ENCODE measurements at regions not wholly inside any gene's neighbourhood (a gene's known extent, or its start where the extent isn't known, plus 50 kb on each side); places are given as distances from the start of the nearest gene placed in this dataset.

DNA sequence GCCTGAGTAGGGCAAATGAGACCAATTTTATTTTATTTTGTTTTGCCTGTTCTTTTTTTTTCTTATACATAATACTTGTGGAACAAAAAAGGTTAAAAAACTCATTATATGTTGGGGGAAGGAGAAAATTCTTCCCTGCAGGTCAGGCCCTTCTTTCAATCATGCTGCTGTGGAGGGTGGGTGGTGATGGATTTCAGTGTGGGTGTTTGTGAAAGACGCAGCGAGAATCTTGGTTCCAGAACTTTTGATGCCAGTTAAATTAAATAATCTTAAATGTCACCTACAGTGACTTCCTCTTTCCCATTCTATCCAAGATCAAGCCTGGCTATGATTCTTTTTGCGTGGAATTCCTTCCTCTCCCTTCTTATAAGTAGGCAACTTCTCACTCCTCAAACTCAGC, 595.8 kb upstream of the EEF2KMT start:
- Histone ChIP-seq H3K4me1 (ENCODE audit: insufficient read depth, low read length) (no peaks in the 10 kb centered on the region), H3K9ac (ENCODE audit: low read depth, low read length) (no peak overlapping the region), H3K36me3 (ENCODE audit: insufficient read depth, low read length) (no peaks in the 10 kb centered on the region), H3K9me3 (ENCODE audit: control insufficient read depth, insufficient read depth, low read length) (no peaks in the 10 kb centered on the region)

DNA sequence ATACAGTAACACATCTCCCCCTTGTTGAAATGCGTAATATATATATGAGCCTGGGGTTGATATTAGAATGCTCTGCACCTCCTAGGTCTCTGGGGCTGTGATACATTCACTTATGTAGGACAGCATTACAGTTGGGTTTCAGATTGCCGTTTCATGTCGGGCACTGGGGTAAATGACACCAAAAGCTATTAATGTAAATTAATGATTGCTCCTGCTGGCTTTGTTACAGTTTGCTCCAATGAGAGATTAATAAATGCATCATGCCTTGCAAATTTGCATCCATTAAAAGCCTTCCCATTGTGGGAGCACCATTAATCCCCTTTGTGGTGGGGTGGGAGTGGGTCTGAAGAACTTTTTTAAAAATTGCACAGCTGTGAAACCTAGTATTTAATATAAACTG, 584.4 kb upstream of the EEF2KMT start:
- Histone ChIP-seq H3K9me3 (ENCODE audit: control insufficient read depth, insufficient read depth, low read length) (no peaks in the 10 kb centered on the region), H3K4me1 (ENCODE audit: insufficient read depth, low read length) (no peaks in the 10 kb centered on the region), H3K36me3 (ENCODE audit: insufficient read depth, low read length) (no peaks in the 10 kb centered on the region), H3K9ac (ENCODE audit: low read depth, low read length) (no peak overlapping the region)

GRCh38 chr16:5678371-5678770, 580.8 kb upstream of the EEF2KMT start:
- H3K9me3 ChIP-seq (ENCODE audit: control insufficient read depth, insufficient read depth, low read length) = no peaks in the 10 kb centered on the region
- H3K36me3 ChIP-seq (ENCODE audit: insufficient read depth, low read length) = no peaks in the 10 kb centered on the region
- no peaks in the 10 kb centered on the region for H3K4me1 ChIP-seq (ENCODE audit: insufficient read depth, low read length)
- no peak overlapping the region for H3K9ac ChIP-seq (ENCODE audit: low read depth, low read length)

DNA sequence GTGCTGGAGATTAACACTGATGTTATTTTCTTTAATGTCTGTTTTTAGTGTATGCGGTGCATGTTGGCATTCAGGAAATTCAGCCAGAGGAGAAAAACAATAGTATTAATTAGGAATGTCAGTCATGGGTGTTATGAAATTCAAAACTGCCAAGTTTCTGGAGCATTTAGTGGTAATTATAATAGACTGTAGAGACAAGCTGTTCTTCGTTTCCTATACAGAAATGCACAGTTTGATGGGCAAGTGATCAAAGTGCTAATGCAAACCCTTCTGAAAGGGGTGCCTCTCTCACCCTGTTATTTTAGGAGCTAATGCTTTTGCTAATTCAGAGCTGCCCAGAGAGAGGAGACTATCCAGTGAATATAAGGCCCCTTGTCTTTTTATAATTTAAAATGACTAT, 573.8 kb upstream of the EEF2KMT start:
- H3K36me3 ChIP-seq (ENCODE audit: insufficient read depth, low read length) = no peaks in the 10 kb centered on the region
- H3K9ac ChIP-seq (ENCODE audit: low read depth, low read length) = no peak overlapping the region
- peaks cover 8% of the 10 kb centered on the region; the same call in 1 of the 2 replicates for H3K4me1 ChIP-seq (ENCODE audit: insufficient read depth, low read length)
- no peaks in the 10 kb centered on the region for H3K9me3 ChIP-seq (ENCODE audit: control insufficient read depth, insufficient read depth, low read length)

DNA sequence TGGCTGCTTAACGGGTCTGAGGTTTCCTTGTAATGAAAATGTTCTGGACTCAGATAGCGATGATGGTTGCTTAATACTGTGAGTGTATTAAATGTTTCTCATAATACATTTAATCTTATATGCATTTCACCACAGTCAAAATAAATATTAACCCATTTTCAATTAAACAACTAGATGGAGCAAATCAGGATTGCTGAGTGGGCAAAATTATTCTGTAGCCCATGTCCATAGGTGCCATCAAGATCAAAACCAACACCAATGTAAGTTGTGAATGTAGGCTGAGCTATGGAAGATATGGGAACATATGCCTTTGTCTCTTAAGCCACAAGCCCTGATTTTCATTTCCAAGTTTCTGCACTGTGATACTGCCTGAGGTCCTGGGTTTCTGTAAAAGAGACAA, 572.6 kb upstream of the EEF2KMT start:
- H3K9ac ChIP-seq (ENCODE audit: low read depth, low read length) = no peak overlapping the region
- H3K36me3 ChIP-seq (ENCODE audit: insufficient read depth, low read length) = no peaks in the 10 kb centered on the region
- H3K9me3 ChIP-seq (ENCODE audit: control insufficient read depth, insufficient read depth, low read length) = no peaks in the 10 kb centered on the region
- peaks cover 8% of the 10 kb centered on the region; the same call in 1 of the 2 replicates for H3K4me1 ChIP-seq (ENCODE audit: insufficient read depth, low read length)

GRCh38 chr16:5668553-5668952, 571.0 kb upstream of the EEF2KMT start:
- peaks cover 8% of the 10 kb centered on the region; the same call in 1 of the 2 replicates for H3K4me1 ChIP-seq (ENCODE audit: insufficient read depth, low read length)
- H3K9me3 ChIP-seq (ENCODE audit: control insufficient read depth, insufficient read depth, low read length) = no peaks in the 10 kb centered on the region
- H3K9ac ChIP-seq (ENCODE audit: low read depth, low read length) = no peak overlapping the region
- no peaks in the 10 kb centered on the region for H3K36me3 ChIP-seq (ENCODE audit: insufficient read depth, low read length)

DNA sequence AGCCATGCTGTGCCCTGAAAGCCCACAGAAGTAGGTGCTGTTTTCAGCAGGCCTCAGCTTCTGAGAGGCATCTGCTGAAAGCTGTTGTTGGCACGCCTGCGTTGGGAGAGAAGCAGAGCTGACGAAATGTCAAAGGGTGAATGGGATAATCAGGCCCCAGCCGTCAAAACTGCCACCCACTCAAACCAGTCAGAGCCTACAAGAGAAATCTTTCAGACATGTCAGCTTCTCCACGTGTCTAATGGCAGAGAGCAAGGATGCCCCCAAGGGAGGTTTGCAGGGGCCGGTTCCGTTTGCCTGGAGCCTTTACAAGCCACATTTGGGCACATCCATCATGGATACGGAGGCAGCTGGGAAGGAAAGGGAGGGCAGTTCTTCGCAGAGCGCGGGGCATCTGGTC, 568.2 kb upstream of the EEF2KMT start:
- Histone ChIP-seq H3K4me1 (ENCODE audit: insufficient read depth, low read length) (peaks cover 8% of the 10 kb centered on the region; the same call in 1 of the 2 replicates), H3K9ac (ENCODE audit: low read depth, low read length) (no peak overlapping the region), H3K36me3 (ENCODE audit: insufficient read depth, low read length) (no peaks in the 10 kb centered on the region), H3K9me3 (ENCODE audit: control insufficient read depth, insufficient read depth, low read length) (no peaks in the 10 kb centered on the region)

- Histone ChIP-seq H3K9me3 (ENCODE audit: control insufficient read depth, insufficient read depth, low read length) (no peaks in the 10 kb centered on the region), H3K9ac (ENCODE audit: low read depth, low read length) (no peak overlapping the region), H3K36me3 (ENCODE audit: insufficient read depth, low read length) (no peaks in the 10 kb centered on the region), H3K4me1 (ENCODE audit: insufficient read depth, low read length) (peaks cover 6% of the 10 kb centered on the region; the same call in 1 of the 2 replicates)
Observed at GRCh38 chr16:5653789-5654188, 556.2 kb upstream of the EEF2KMT start.

GRCh38 chr16:5653041-5653440, 555.4 kb upstream of the EEF2KMT start:
- peaks cover 6% of the 10 kb centered on the region; the same call in 1 of the 2 replicates for H3K4me1 ChIP-seq (ENCODE audit: insufficient read depth, low read length)
- H3K9me3 ChIP-seq (ENCODE audit: control insufficient read depth, insufficient read depth, low read length) = no peaks in the 10 kb centered on the region
- H3K36me3 ChIP-seq (ENCODE audit: insufficient read depth, low read length) = no peaks in the 10 kb centered on the region
- no peak overlapping the region for H3K9ac ChIP-seq (ENCODE audit: low read depth, low read length)

DNA sequence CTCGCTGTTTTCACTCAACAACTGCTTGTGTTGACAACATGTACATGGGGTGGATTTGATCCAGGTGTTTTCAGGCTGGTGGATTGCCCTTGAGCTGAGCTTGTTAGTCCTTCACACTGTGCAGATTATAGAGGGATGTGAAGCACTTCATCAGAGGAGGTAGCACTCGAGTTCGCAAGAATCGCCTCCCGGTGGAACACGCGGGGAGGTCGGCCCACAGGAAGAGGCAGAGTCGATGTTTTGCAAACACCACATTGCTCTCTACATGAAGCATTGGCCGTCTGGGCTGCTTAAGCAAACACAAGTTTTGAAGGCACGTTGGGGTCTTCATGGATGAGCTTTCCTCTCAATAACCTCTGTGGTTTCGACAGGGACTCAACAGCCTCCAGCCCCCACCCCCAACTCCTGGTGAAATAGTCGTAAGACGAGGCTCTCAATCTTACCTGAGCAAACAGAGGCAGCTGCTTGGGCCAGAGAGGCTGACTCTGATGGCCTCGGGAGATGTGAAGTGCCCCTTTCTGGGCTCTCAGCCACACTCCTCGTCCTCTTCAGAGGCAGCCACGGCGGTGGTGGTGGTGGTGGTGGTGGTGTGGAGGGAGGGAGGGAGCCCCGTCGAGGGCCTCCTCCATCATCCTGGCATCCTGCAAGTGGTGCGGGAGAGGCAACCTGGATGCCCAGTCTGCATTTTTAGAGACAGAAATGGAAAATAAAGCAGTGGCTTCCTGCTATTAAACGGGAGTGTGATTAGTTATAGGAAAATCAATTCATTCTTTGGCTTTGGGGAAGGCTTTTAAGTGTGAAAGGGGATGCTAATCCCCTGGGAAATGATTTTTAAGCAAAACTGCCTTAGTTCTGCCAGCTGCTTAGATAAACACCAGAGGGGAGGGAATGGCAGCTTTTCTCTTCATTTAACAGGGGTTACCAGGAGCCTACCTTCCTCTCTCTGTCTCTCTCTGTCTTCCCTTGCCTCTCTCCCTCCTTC, 552.5 kb upstream of the EEF2KMT start:
- H3K36me3 ChIP-seq (ENCODE audit: insufficient read depth, low read length) = no peaks in the 10 kb centered on the region
- H3K9me3 ChIP-seq (ENCODE audit: control insufficient read depth, insufficient read depth, low read length) = no peaks in the 10 kb centered on the region
- H3K9ac ChIP-seq (ENCODE audit: low read depth, low read length) = no peak overlapping the region
- H3K4me1 ChIP-seq (ENCODE audit: insufficient read depth, low read length) = peaks cover 6% of the 10 kb centered on the region; the same call in 1 of the 2 replicates

DNA sequence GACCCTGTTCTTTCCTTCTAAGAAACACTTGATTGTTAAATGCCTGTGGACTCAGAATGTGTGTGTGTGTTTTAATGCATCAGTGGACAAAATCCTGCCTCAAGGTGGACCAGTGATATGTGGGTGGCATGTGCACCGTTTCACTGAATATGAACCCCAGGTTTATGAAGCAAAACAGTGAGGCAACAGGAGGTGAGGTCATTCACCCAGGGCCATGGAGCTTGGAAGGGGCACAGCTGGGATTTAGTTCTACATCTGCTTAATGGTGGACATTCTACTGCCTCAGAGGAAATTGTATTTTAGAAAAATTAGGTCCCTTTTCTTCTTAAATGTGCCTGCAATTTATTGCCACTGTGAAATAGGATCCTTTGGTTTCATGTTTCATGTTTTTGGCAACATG, 549.5 kb upstream of the EEF2KMT start:
- H3K4me1 ChIP-seq (ENCODE audit: insufficient read depth, low read length) = peaks cover 6% of the 10 kb centered on the region; the same call in 1 of the 2 replicates
- no peaks in the 10 kb centered on the region for H3K36me3 ChIP-seq (ENCODE audit: insufficient read depth, low read length)
- no peaks in the 10 kb centered on the region for H3K9me3 ChIP-seq (ENCODE audit: control insufficient read depth, insufficient read depth, low read length)
- H3K9ac ChIP-seq (ENCODE audit: low read depth, low read length) = no peak overlapping the region

- no peaks in the 10 kb centered on the region for H3K36me3 ChIP-seq (ENCODE audit: insufficient read depth, low read length)
- H3K9ac ChIP-seq (ENCODE audit: low read depth, low read length) = no peak overlapping the region
- no peaks in the 10 kb centered on the region for H3K4me1 ChIP-seq (ENCODE audit: insufficient read depth, low read length)
- no peaks in the 10 kb centered on the region for H3K9me3 ChIP-seq (ENCODE audit: control insufficient read depth, insufficient read depth, low read length)
Observed at GRCh38 chr16:5643855-5644531, 546.4 kb upstream of the EEF2KMT start.

- Histone ChIP-seq H3K9ac (ENCODE audit: low read depth, low read length) (no peak overlapping the region), H3K36me3 (ENCODE audit: insufficient read depth, low read length) (no peaks in the 10 kb centered on the region), H3K4me1 (ENCODE audit: insufficient read depth, low read length) (no peaks in the 10 kb centered on the region), H3K9me3 (ENCODE audit: control insufficient read depth, insufficient read depth, low read length) (no peaks in the 10 kb centered on the region)
Observed at GRCh38 chr16:5642436-5642835, 544.8 kb upstream of the EEF2KMT start.

DNA sequence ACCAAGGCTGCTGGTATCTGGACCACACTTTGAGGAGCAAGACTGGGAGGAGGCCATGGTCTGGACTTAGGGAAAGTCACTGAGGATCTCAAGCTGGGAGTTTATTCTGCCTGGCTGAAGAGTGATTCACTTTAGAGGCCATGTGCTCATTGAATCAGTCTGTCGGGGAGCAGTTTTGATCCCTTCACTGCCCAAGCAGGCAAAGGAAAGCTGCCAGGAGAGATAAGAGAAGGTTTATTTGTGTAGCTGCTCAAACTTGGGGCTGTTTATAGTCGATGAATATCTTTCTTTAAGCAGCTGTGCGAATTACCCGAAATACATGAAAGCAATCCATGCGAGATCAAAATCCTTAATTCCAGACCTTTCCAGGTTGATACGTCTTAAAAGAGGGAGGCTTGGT, 544.4 kb upstream of the EEF2KMT start:
- Histone ChIP-seq H3K9ac (ENCODE audit: low read depth, low read length) (no peak overlapping the region), H3K36me3 (ENCODE audit: insufficient read depth, low read length) (no peaks in the 10 kb centered on the region), H3K4me1 (ENCODE audit: insufficient read depth, low read length) (no peaks in the 10 kb centered on the region), H3K9me3 (ENCODE audit: control insufficient read depth, insufficient read depth, low read length) (no peaks in the 10 kb centered on the region)

DNA sequence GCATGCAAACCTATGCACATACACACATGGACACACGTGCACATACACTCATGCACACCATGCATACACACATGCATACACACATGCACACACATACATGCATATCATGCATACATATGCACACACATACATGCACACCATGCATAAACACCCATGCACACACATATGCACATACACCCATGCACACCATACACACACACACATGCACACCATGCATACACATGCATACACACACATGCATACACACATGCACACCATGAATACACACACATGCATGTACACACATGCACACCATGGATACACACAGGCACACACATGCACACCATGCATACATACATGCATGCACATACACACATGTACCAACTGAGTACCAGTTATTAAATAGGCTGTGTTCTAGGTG, 543.3 kb upstream of the EEF2KMT start:
- Histone ChIP-seq H3K36me3 (ENCODE audit: insufficient read depth, low read length) (no peaks in the 10 kb centered on the region), H3K9me3 (ENCODE audit: control insufficient read depth, insufficient read depth, low read length) (no peaks in the 10 kb centered on the region), H3K4me1 (ENCODE audit: insufficient read depth, low read length) (no peaks in the 10 kb centered on the region), H3K9ac (ENCODE audit: low read depth, low read length) (no peak overlapping the region)
